Ascending aorta (tissue), 2 donors: ENCODE measurements at regions not wholly inside any gene's neighbourhood (a gene's known extent, or its start where the extent isn't known, plus 50 kb on each side); places are given as distances from the start of the nearest gene placed in this dataset.
"Not testable (repeated sequence)": the region's sequence is repeated elsewhere in the genome, so short reads cannot be mapped to it uniquely, and the experiment has no call there.

ENCODE experiments used
- DNase-seq, 2 donors: peaks; one replicate each; pipeline ENCODE4 v3.0.0-alpha.2; 2019; ENCODE audit warnings: low spot score in 2 of 2
- H3K27ac ChIP-seq, 2 donors: fragments of 200-600 bp; sonication (generic); one replicate each; pipeline ENCODE4 v1.5.1; 2016 to 2017; ENCODE audit warnings: mild to moderate bottlenecking in 1 of 2
- H3K27me3 ChIP-seq: fragments of 200-600 bp; sonication (generic); one replicate; pipeline ENCODE4 v1.5.1; 2017
- H3K36me3 ChIP-seq, 2 donors: fragments of 200-600 bp; sonication (generic); one replicate each; pipeline ENCODE4 v1.5.1; 2016
- H3K4me1 ChIP-seq, 2 donors: fragments of 200-600 bp; sonication (generic); one replicate each; pipeline ENCODE4 v1.5.1; 2016 to 2017; ENCODE audit warnings: mild to moderate bottlenecking in 1 of 2
- H3K4me3 ChIP-seq, 2 donors: fragments of 200-600 bp; sonication (generic); one replicate each; pipeline ENCODE4 v1.5.1; 2016 to 2017; ENCODE audit warnings: mild to moderate bottlenecking in 1 of 2
- H3K9me3 ChIP-seq, 2 donors: fragments of 200-600 bp; sonication (generic); one replicate each; pipeline ENCODE4 v1.5.1; 2016
- CTCF ChIP-seq, 3 experiments: fragments of 200-600 bp in 2 of 3; fragments of 450-650 bp in 1 of 3; sonication (generic) in 2 of 3; IDR thresholded peaks; one replicate each; pipeline ENCODE4 v1.5.1; 2016 to 2019; ENCODE audit warnings: antibody characterized with exemption in 3 of 3, mild to moderate bottlenecking in 1 of 3, moderate library complexity in 1 of 3
- intact Hi-C: fragments of 100-400 bp; cut with DNase I; formaldehyde crosslinking; loops from one replicate; pipeline ENCODE4 v1.15.1; 2023

- no peaks in the 10 kb centered on the region for H3K27me3 ChIP-seq
- no peak overlapping the region for H3K27ac ChIP-seq
- TF ChIP-seq CTCF (IDR thresholded peaks at IDR 0.05) = no peak
- intact Hi-C loops = no loop called here
- H3K4me3 ChIP-seq = no peak overlapping the region
- no peaks in the 10 kb centered on the region for H3K9me3 ChIP-seq
- no peaks in the 10 kb centered on the region for H3K36me3 ChIP-seq
- peaks cover 0 to 2% of the 10 kb centered on the region in 2 donors for H3K4me1 ChIP-seq
- no peak for DNase-seq
These were observed 194.9 kb upstream of the SPOPL start for GRCh38 chr2:138306626-138307025.

GRCh38 chr2:138307099-138307498, 194.5 kb upstream of the SPOPL start:
- DNase-seq = no peak
- no peaks in the 10 kb centered on the region for H3K9me3 ChIP-seq
- no peak overlapping the region for H3K4me3 ChIP-seq
- H3K36me3 ChIP-seq = no peaks in the 10 kb centered on the region
- no peaks in the 10 kb centered on the region for H3K27me3 ChIP-seq
- H3K4me1 ChIP-seq = peaks cover 0 to 2% of the 10 kb centered on the region in 2 donors
- no peak for TF ChIP-seq CTCF (IDR thresholded peaks at IDR 0.05)
- H3K27ac ChIP-seq = no peak overlapping the region
- intact Hi-C loops = no loop called here

GRCh38 chr2:138309760-138310159, 191.8 kb upstream of the SPOPL start:
- no peak for DNase-seq

GRCh38 chr2:138312061-138312460, 189.5 kb upstream of the SPOPL start:
- no peaks in the 10 kb centered on the region for H3K36me3 ChIP-seq
- no peaks in the 10 kb centered on the region for H3K27me3 ChIP-seq
- H3K4me3 ChIP-seq = no peak overlapping the region
- intact Hi-C loops = no loop called here
- H3K4me1 ChIP-seq = no peaks in the 10 kb centered on the region
- H3K27ac ChIP-seq = no peak overlapping the region
- DNase-seq = no peak
- H3K9me3 ChIP-seq = no peaks in the 10 kb centered on the region
- TF ChIP-seq CTCF (IDR thresholded peaks at IDR 0.05) = no peak

More at GRCh38 chr2:138309760-138310159, 191.8 kb upstream of the SPOPL start:
- Histone ChIP-seq H3K4me3 (no peak overlapping the region), H3K27me3 (no peaks in the 10 kb centered on the region), H3K9me3 (no peaks in the 10 kb centered on the region), H3K36me3 (no peaks in the 10 kb centered on the region), H3K4me1 (no peaks in the 10 kb centered on the region), H3K27ac (no peak overlapping the region)
- no peak for TF ChIP-seq CTCF (IDR thresholded peaks at IDR 0.05)
- intact Hi-C loops = no loop called here

- H3K4me1 ChIP-seq, DNase-seq, H3K36me3 ChIP-seq, H3K9me3 ChIP-seq, H3K4me3 ChIP-seq, H3K27me3 ChIP-seq, intact Hi-C loops, H3K27ac ChIP-seq: not testable (repeated sequence)
These were observed 186.0 kb upstream of the SPOPL start for GRCh38 chr2:138315619-138316018.

GRCh38 chr2:138319616-138320015, 182.0 kb upstream of the SPOPL start:
- no peak overlapping the region for H3K27ac ChIP-seq
- no peaks in the 10 kb centered on the region for H3K9me3 ChIP-seq
- no peaks in the 10 kb centered on the region for H3K27me3 ChIP-seq
- intact Hi-C loops = no loop called here
- H3K4me1 ChIP-seq = no peaks in the 10 kb centered on the region
- DNase-seq = no peak
- no peaks in the 10 kb centered on the region for H3K36me3 ChIP-seq
- TF ChIP-seq CTCF (IDR thresholded peaks at IDR 0.05) = no peak
- no peak overlapping the region for H3K4me3 ChIP-seq
